ENCODE measurements at regions not wholly inside any gene's neighbourhood (a gene's known extent, or its start where the extent isn't known, plus 50 kb on each side); places are given as distances from the start of the nearest gene placed in this dataset.
A peak's percentile ranks its signal among the peaks of the same experiment; 100 is the strongest.

DNA sequence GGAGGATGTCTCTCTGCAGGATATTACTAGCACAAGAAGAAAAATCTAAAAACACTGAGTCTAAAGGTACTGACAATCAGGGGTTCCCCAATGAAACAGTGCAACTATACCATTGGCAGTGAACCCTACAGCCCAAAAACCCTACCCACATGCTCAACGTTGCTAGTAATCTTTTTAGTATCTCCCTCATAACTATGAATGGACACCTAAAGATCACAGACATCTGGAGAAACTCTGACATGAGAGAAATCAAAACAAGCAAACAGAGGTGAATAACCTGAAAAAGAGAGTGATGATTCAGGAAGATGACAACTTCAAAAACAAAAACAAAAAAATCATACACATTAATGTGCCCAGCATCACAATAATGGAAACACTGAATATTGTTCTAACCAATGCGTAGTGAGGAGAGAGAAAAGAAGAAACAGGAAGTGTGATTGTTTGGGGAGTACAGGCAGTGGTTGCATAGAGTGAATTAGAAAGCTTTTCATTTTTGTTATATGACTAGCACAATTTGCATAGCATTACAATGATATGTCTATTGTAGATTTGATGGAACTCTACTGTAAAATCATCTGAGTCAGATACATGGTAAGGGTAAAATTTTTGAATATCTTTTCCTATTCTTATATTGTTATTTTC, 78.9 kb upstream of the FMR1 start:
- no peak overlapping the region for H3K4me3 ChIP-seq (ENCODE audit: control insufficient read depth, low read depth, low read length)
- TF ChIP-seq, protein P1, sequence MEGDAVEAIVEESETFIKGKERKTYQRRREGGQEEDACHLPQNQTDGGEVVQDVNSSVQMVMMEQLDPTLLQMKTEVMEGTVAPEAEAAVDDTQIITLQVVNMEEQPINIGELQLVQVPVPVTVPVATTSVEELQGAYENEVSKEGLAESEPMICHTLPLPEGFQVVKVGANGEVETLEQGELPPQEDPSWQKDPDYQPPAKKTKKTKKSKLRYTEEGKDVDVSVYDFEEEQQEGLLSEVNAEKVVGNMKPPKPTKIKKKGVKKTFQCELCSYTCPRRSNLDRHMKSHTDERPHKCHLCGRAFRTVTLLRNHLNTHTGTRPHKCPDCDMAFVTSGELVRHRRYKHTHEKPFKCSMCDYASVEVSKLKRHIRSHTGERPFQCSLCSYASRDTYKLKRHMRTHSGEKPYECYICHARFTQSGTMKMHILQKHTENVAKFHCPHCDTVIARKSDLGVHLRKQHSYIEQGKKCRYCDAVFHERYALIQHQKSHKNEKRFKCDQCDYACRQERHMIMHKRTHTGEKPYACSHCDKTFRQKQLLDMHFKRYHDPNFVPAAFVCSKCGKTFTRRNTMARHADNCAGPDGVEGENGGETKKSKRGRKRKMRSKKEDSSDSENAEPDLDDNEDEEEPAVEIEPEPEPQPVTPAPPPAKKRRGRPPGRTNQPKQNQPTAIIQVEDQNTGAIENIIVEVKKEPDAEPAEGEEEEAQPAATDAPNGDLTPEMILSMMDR (conservative IDR thresholded peaks at IDR 0.05; ENCODE audit: control insufficient read depth, insufficient read depth, low read depth, low read length) = no peak
- no peak for DNase-seq (ENCODE audit: low read depth)

DNA sequence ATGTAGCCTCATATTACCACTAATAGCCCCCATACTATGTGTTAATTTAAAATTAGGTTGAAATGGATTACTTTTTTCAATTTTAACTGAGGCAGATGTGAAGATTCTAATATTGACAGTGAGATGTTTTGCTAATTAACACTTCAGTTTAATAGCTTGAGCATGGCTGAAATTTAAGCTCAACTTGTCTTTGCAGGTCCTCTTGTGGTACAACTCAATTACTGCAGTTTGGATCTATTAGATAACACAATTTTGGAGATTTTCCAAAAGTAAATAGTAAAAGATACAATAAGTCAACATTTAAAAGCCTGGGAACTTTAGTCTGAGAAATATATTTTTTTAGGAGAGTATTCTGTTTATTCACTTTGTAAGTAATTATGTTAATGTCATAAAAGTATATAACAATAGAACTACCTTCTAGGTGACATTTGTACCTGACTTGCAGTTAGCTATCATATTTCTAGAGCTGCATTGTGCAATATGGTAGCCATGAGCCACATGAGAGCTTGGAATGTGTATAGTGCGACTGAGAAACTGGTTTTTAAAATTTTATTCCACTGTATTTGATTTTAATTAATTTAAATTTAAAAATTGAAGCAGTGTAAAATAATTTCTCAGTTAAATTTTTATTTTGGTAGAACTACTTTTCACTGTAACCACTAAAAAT, 73.1 kb upstream of the FMR1 start:
- H3K4me3 ChIP-seq (ENCODE audit: control insufficient read depth, low read depth, low read length) = no peak overlapping the region
- peak; percentile 10 for DNase-seq (ENCODE audit: low read depth)
- TF ChIP-seq, protein P1 (conservative IDR thresholded peaks at IDR 0.05; ENCODE audit: control insufficient read depth, insufficient read depth, low read depth, low read length) = peak; percentile 19

DNA sequence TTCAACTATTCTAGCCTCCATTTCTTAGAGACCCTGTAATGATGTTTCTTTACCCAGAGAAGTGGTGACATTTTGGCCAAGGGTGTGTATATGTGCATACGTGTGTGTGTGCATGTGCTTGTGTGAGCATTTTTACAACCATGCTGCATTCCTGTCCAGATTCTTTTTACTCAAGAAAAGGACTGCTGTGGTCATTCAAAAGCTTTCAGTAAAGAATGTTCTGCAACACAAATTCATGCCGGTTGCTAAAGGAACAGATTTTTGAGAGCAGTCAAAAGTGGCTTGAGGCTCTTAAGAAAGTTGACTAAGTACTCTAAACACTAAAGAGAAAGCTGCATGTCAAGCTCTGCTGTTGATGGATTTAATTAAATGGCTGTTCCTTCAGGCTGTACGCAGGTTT, 65.0 kb upstream of the FMR1 start:
- TF ChIP-seq, protein P1 (conservative IDR thresholded peaks at IDR 0.05; ENCODE audit: control insufficient read depth, insufficient read depth, low read depth, low read length) = no peak
- DNase-seq (ENCODE audit: low read depth) = no peak
- no peak overlapping the region for H3K4me3 ChIP-seq (ENCODE audit: control insufficient read depth, low read depth, low read length)

DNA sequence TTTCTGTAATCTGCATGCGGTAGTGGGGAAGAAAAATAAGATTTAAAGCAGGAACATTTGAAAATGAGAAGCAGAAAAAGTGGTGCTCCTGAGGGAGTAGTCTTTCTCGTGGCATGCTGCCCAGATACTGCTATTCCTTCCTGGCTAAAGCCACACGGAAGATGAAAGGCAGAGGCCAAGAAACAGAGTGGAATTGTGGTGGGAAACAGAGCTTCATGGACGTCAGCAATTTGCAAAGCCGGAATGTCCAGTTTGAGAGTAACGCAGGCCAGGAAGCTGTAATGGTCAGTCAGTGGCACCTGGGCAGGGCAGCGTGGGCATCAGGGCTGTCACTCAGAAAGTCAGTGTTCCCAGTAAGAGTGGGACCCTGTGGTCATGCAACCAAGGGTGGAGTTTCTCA, 63.7 kb upstream of the FMR1 start:
- TF ChIP-seq, protein P1 (conservative IDR thresholded peaks at IDR 0.05; ENCODE audit: control insufficient read depth, insufficient read depth, low read depth, low read length) = no peak
- DNase-seq (ENCODE audit: low read depth) = no peak
- no peak overlapping the region for H3K4me3 ChIP-seq (ENCODE audit: control insufficient read depth, low read depth, low read length)

DNA sequence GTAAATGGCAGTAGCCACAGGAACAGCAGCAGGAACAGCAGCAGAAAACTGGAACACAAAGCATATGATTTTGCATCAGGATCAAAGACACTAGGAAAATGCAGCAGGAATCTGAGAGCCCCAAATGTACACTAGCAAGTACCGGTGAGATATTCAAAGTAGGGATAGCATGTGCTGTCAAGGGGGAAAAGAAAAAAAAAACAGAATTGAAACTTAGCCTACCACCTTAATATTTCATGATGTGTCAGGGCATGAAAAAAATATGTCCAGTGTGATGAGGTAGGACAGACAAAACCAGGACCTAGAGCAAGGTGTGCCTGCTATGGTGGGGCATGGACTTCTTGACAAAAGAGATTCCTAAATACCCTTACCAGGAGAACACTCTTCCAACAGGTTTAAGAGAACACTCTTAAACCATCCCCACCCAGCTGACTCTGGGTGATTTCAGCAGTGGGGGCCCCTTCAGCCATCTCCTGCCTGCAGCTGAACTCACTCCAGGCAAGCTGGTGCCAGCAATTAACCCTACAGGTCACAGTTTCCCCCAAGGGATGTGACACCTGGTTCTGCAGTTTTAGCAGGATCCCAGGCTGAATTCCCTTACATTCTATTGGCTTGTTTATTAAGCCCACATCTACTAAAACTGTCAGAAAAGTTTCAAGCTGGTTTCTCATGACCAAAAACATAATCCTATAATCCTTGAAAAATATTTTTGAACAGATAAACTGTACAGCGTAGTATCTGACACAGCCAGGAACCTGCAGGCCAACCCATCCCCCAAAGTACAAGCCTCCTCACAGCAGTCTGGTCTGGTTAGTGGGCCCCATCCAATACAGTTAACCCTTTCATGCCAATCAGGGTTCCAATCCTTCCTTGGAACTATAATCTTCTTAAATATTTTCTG, 62.9 kb upstream of the FMR1 start:
- DNase-seq (ENCODE audit: low read depth) = no peak
- TF ChIP-seq, protein P1 (conservative IDR thresholded peaks at IDR 0.05; ENCODE audit: control insufficient read depth, insufficient read depth, low read depth, low read length) = no peak
- no peak overlapping the region for H3K4me3 ChIP-seq (ENCODE audit: control insufficient read depth, low read depth, low read length)

DNA sequence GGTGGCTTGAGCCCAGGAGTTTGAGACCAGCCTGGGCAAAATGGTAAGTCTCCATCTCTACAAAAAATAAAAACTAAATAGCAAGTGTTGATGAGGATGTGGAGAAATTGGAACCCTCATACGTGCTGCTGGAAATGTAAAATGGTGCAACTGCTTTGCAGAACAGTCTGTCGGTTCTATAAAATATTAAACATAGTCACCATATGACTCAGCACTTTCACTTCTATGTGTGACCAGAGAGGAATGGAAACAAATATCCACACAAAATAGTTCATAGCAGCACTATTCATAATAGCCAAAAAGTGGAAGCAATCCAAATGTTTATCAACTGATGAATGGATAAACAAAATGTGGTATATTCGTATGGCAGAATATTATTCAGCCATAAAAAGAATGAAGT, 60.8 kb upstream of the FMR1 start:
- TF ChIP-seq, protein P1 (conservative IDR thresholded peaks at IDR 0.05; ENCODE audit: control insufficient read depth, insufficient read depth, low read depth, low read length) = no peak
- DNase-seq (ENCODE audit: low read depth) = no peak

More for the DNA sequence above, 60.8 kb upstream of the FMR1 start:
- H3K4me3 ChIP-seq (ENCODE audit: control insufficient read depth, low read depth, low read length) = no peak overlapping the region

Measured in fibroblast of mammary gland (primary cell).